ENCODE measurements at regions not wholly inside any gene's neighbourhood (a gene's known extent, or its start where the extent isn't known, plus 50 kb on each side); places are given as distances from the start of the nearest gene placed in this dataset.

DNA sequence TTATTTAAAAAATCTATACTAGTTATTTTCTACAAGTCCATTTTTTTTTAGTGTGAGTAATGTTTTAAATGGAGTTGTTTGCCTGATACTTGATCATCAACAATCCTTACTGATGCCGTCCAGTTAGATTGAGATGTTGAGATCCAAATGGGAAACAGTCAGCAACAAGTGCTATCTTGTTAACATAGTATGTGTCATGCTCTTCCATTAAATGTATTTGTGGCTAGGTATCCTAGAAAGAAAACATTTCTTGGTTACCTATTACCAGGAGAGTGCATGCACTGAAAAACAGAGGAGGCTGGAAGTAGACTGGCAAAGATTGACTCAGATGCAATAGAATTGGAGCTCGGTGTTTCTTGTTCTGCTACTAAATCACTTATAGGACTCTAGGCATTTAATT lies 123.4 kb upstream of the MAN2A1 start:
- TF ChIP-seq, protein P1, sequence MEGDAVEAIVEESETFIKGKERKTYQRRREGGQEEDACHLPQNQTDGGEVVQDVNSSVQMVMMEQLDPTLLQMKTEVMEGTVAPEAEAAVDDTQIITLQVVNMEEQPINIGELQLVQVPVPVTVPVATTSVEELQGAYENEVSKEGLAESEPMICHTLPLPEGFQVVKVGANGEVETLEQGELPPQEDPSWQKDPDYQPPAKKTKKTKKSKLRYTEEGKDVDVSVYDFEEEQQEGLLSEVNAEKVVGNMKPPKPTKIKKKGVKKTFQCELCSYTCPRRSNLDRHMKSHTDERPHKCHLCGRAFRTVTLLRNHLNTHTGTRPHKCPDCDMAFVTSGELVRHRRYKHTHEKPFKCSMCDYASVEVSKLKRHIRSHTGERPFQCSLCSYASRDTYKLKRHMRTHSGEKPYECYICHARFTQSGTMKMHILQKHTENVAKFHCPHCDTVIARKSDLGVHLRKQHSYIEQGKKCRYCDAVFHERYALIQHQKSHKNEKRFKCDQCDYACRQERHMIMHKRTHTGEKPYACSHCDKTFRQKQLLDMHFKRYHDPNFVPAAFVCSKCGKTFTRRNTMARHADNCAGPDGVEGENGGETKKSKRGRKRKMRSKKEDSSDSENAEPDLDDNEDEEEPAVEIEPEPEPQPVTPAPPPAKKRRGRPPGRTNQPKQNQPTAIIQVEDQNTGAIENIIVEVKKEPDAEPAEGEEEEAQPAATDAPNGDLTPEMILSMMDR (IDR thresholded peaks at IDR 0.05) = no peak
- no peak for TF ChIP-seq ZFX (IDR thresholded peaks at IDR 0.05; ENCODE audit: borderline replicate concordance)
